Progenitor cell of endocrine pancreas (in vitro differentiated cells): ENCODE measurements at regions not wholly inside any gene's neighbourhood (a gene's known extent, or its start where the extent isn't known, plus 50 kb on each side); places are given as distances from the start of the nearest gene placed in this dataset.

ENCODE experiments used
- DNase-seq: peaks from one replicate; pipeline ENCODE4 v3.0.0; 2021; ENCODE audit warnings: low spot score; ENCODE audit not compliant: unreplicated experiment
- H3K27ac Mint-ChIP-seq: 2 replicates; pipeline ENCODE4 v1.8.0; 2021; ENCODE audit warnings: mild to moderate bottlenecking, moderate library complexity, mixed read lengths
- H3K27me3 Mint-ChIP-seq: 2 replicates; pipeline ENCODE4 v1.8.0; 2021; ENCODE audit warnings: mixed read lengths
- H3K36me3 Mint-ChIP-seq: 2 replicates; pipeline ENCODE4 v1.8.0; 2022; ENCODE audit warnings: mixed read lengths; ENCODE audit not compliant: insufficient read depth
- H3K4me1 Mint-ChIP-seq: 2 replicates; pipeline ENCODE4 v1.8.0; 2021; ENCODE audit warnings: low read depth, mixed read lengths
- H3K4me3 Mint-ChIP-seq: 2 replicates; pipeline ENCODE4 v1.8.0; 2021; ENCODE audit warnings: low read depth, mild to moderate bottlenecking, moderate library complexity, mixed read lengths
- H3K9me3 Mint-ChIP-seq: 2 replicates; pipeline ENCODE4 v1.8.0; 2021; ENCODE audit warnings: low read depth, mixed read lengths
- CTCF ChIP-seq: fragments of 200-600 bp; sonication (generic); IDR thresholded peaks from one replicate; pipeline ENCODE4 v1.5.0; 2021; ENCODE audit warnings: antibody characterized with exemption, mild to moderate bottlenecking; ENCODE audit not compliant: unreplicated experiment

- no peaks in the 10 kb centered on the region for H3K4me1 Mint-ChIP-seq
Measured at GRCh38 chr5:9690751-9691150, 60.6 kb upstream of the TAS2R1 start.

GRCh38 chr5:9686216-9686615 lies 56.1 kb upstream of the TAS2R1 start:
- Mint-ChIP-seq H3K27ac (no peak overlapping the region), H3K36me3 (no peaks in the 10 kb centered on the region), H3K27me3 (no peaks in the 10 kb centered on the region), H3K4me3 (no peak overlapping the region), H3K9me3 (peaks cover 5% of the 10 kb centered on the region), H3K4me1 (no peaks in the 10 kb centered on the region)
- no peak for TF ChIP-seq CTCF
- DNase-seq: no peak

More at GRCh38 chr5:9690751-9691150, 60.6 kb upstream of the TAS2R1 start:
- TF ChIP-seq CTCF: no peak
- Mint-ChIP-seq H3K36me3 (no peaks in the 10 kb centered on the region), H3K9me3 (peaks cover 5% of the 10 kb centered on the region), H3K27me3 (no peaks in the 10 kb centered on the region), H3K4me3 (no peak overlapping the region), H3K27ac (no peak overlapping the region)
- no peak for DNase-seq

- Mint-ChIP-seq H3K27ac (no peak overlapping the region), H3K4me1 (no peaks in the 10 kb centered on the region), H3K36me3 (no peaks in the 10 kb centered on the region)
Measured at GRCh38 chr5:9681706-9682105, 51.6 kb upstream of the TAS2R1 start.

More at GRCh38 chr5:9681706-9682105, 51.6 kb upstream of the TAS2R1 start:
- no peaks in the 10 kb centered on the region for H3K27me3 Mint-ChIP-seq
- no peak for TF ChIP-seq CTCF
- no peak for DNase-seq
- peaks cover 7% of the 10 kb centered on the region for H3K9me3 Mint-ChIP-seq
- H3K4me3 Mint-ChIP-seq: no peak overlapping the region
